ENCODE measurements at regions not wholly inside any gene's neighbourhood (a gene's known extent, or its start where the extent isn't known, plus 50 kb on each side); places are given as distances from the start of the nearest gene placed in this dataset.

DNA sequence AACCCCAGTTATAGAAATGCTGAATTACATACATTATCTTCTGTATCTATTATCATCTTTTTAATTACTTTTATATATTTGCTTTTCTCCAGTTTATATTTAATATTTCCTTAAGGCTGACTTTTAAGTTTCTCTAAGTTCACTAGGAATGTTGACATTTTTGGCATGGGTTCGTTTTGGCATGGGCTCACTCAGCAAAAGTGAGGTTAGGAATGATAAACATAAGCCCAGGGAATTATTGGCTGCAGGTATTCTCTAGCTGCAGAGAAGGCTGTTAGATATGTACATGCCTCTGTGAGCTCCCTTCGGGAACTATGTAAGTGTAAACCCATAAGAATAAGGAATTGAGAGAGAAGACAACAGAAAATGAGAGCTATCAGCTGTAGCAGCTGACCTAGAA, 63.6 kb upstream of the RAB18 start:
- FAIRE-seq, result no peak
- intact Hi-C loops (cut with DNase I), result no loop called here
- DNase-seq, result no peak

DNA sequence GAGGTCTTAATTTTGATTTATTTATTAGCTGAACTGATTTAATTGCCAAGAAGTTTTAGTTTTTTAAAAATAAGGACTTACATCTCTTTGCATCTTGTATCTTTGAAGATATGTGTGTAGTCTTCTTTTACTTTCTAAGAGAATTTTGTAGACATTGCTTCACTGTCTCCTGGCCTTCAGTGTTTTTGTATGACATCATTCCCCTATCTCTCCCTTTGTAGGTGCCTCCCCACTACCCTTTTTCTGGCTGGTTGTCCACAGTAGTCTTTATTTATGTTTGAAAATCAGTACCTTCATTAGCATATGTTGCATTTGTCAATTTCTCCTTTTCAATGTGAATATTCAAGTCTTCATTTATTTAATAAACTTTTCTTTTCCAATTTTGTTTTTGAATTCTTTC, 64.1 kb upstream of the RAB18 start:
- DNase-seq (no peak), FAIRE-seq (no peak)
- TF ChIP-seq, protein P1, sequence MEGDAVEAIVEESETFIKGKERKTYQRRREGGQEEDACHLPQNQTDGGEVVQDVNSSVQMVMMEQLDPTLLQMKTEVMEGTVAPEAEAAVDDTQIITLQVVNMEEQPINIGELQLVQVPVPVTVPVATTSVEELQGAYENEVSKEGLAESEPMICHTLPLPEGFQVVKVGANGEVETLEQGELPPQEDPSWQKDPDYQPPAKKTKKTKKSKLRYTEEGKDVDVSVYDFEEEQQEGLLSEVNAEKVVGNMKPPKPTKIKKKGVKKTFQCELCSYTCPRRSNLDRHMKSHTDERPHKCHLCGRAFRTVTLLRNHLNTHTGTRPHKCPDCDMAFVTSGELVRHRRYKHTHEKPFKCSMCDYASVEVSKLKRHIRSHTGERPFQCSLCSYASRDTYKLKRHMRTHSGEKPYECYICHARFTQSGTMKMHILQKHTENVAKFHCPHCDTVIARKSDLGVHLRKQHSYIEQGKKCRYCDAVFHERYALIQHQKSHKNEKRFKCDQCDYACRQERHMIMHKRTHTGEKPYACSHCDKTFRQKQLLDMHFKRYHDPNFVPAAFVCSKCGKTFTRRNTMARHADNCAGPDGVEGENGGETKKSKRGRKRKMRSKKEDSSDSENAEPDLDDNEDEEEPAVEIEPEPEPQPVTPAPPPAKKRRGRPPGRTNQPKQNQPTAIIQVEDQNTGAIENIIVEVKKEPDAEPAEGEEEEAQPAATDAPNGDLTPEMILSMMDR (IDR thresholded peaks at IDR 0.05; ENCODE audit: borderline replicate concordance, extremely low read depth, insufficient read depth), result no peak
- Histone ChIP-seq H3K36me3 (ENCODE audit: control insufficient read depth in 2 of 3, insufficient read depth in 3 of 3, low read length in 3 of 3) (no peaks in the 10 kb centered on the region), H3K27ac (ENCODE audit: low read depth in 2 of 2, low read length in 2 of 2) (no peak overlapping the region), H3K9ac (ENCODE audit: low read length in 3 of 3) (no peak overlapping the region), H3K27me3 (ENCODE audit: control insufficient read depth, insufficient read depth, low read length) (no peaks in the 10 kb centered on the region), H3K4me1 (ENCODE audit: control insufficient read depth in 2 of 3, insufficient read depth in 2 of 3, low read depth in 1 of 3, low read length in 3 of 3) (no peaks in the 10 kb centered on the region), H3K4me3 (ENCODE audit: low read length in 3 of 3) (no peak overlapping the region), H3K9me3 (ENCODE audit: control insufficient read depth in 2 of 3, insufficient read depth in 1 of 3, low read length in 3 of 3) (no peaks in the 10 kb centered on the region)
- intact Hi-C loops (cut with DNase I), result no loop called here

More for the DNA sequence above, 63.6 kb upstream of the RAB18 start:
- H3K9ac ChIP-seq (ENCODE audit: low read length in 3 of 3), result no peak overlapping the region
- no peaks in the 10 kb centered on the region for H3K27me3 ChIP-seq (ENCODE audit: control insufficient read depth, insufficient read depth, low read length)
- no peaks in the 10 kb centered on the region for H3K9me3 ChIP-seq (ENCODE audit: control insufficient read depth in 2 of 3, insufficient read depth in 1 of 3, low read length in 3 of 3)
- H3K27ac ChIP-seq (ENCODE audit: low read depth in 2 of 2, low read length in 2 of 2), result no peak overlapping the region
- TF ChIP-seq, protein P1 (IDR thresholded peaks at IDR 0.05; ENCODE audit: borderline replicate concordance, extremely low read depth, insufficient read depth), result no peak
- H3K4me3 ChIP-seq (ENCODE audit: low read length in 3 of 3), result no peak overlapping the region
- H3K4me1 ChIP-seq (ENCODE audit: control insufficient read depth in 2 of 3, insufficient read depth in 2 of 3, low read depth in 1 of 3, low read length in 3 of 3), result no peaks in the 10 kb centered on the region
- no peaks in the 10 kb centered on the region for H3K36me3 ChIP-seq (ENCODE audit: control insufficient read depth in 2 of 3, insufficient read depth in 3 of 3, low read length in 3 of 3)

DNA sequence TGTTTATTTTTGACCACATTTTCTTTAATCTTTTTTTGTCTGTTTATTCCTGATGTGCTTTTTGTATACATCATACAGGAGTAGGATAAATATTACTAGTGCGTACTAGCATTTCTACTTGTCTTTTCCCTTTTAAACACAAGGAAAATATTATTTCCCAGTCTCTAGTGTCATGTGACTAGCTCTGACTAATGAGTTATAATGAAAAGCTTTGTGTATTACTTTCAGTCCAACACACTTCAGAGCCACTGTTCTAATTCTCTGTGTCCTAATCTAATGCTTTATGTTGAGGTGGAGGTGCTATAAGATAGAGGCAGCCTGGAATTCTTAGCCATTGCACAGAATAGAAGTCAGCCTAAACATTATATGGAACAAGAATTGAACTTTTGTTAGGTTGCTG, 65.0 kb upstream of the RAB18 start:
- no peak overlapping the region for H3K9ac ChIP-seq (ENCODE audit: low read length in 3 of 3)
- H3K4me3 ChIP-seq (ENCODE audit: low read length in 3 of 3), result no peak overlapping the region
- TF ChIP-seq, protein P1 (IDR thresholded peaks at IDR 0.05; ENCODE audit: borderline replicate concordance, extremely low read depth, insufficient read depth), result no peak
- FAIRE-seq (no peak), DNase-seq (no peak)
- H3K27me3 ChIP-seq (ENCODE audit: control insufficient read depth, insufficient read depth, low read length), result no peaks in the 10 kb centered on the region
- H3K4me1 ChIP-seq (ENCODE audit: control insufficient read depth in 2 of 3, insufficient read depth in 2 of 3, low read depth in 1 of 3, low read length in 3 of 3), result no peaks in the 10 kb centered on the region
- no peak overlapping the region for H3K27ac ChIP-seq (ENCODE audit: low read depth in 2 of 2, low read length in 2 of 2)
- no peaks in the 10 kb centered on the region for H3K9me3 ChIP-seq (ENCODE audit: control insufficient read depth in 2 of 3, insufficient read depth in 1 of 3, low read length in 3 of 3)
- intact Hi-C loops (cut with DNase I), result no loop called here
- H3K36me3 ChIP-seq (ENCODE audit: control insufficient read depth in 2 of 3, insufficient read depth in 3 of 3, low read length in 3 of 3), result no peaks in the 10 kb centered on the region

DNA sequence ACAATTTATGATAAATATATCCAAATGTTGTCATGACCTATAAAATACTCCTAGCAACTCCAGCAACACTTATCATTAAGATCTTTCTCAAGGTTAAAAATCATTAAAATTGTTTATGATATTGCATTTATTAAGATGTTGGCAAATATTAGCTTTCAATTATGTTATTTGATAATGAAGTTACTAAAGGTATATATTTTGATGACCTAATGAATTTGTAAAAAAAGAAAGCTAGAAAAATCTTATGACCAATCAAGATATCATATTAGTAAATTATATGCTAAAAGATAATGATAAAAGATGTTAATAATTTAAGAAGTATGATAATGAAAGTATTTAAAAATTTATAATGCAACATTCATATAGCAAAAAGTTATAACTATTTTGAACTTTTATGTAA, 66.3 kb upstream of the RAB18 start:
- H3K4me3 ChIP-seq (ENCODE audit: low read length in 3 of 3), result no peak overlapping the region
- H3K27me3 ChIP-seq (ENCODE audit: control insufficient read depth, insufficient read depth, low read length), result no peaks in the 10 kb centered on the region
- intact Hi-C loops (cut with DNase I), result no loop called here
- no peaks in the 10 kb centered on the region for H3K9me3 ChIP-seq (ENCODE audit: control insufficient read depth in 2 of 3, insufficient read depth in 1 of 3, low read length in 3 of 3)
- TF ChIP-seq, protein P1 (IDR thresholded peaks at IDR 0.05; ENCODE audit: borderline replicate concordance, extremely low read depth, insufficient read depth), result no peak
- no peak overlapping the region for H3K27ac ChIP-seq (ENCODE audit: low read depth in 2 of 2, low read length in 2 of 2)
- no peaks in the 10 kb centered on the region for H3K4me1 ChIP-seq (ENCODE audit: control insufficient read depth in 2 of 3, insufficient read depth in 2 of 3, low read depth in 1 of 3, low read length in 3 of 3)
- DNase-seq, result no peak
- H3K36me3 ChIP-seq (ENCODE audit: control insufficient read depth in 2 of 3, insufficient read depth in 3 of 3, low read length in 3 of 3), result no peaks in the 10 kb centered on the region
- H3K9ac ChIP-seq (ENCODE audit: low read length in 3 of 3), result no peak overlapping the region
- peak; percentile 90 for FAIRE-seq
